ENCODE measurements at regions not wholly inside any gene's neighbourhood (a gene's known extent, or its start where the extent isn't known, plus 50 kb on each side); places are given as distances from the start of the nearest gene placed in this dataset.

- Histone ChIP-seq H2AFZ (ENCODE audit: control insufficient read depth, low read depth, low read length) (no peak overlapping the region), H3K79me2 (ENCODE audit: control insufficient read depth, insufficient read depth, low read length) (no peaks in the 10 kb centered on the region), H4K20me1 (ENCODE audit: control insufficient read depth, insufficient read depth) (no peaks in the 10 kb centered on the region), H3K9me3 (replicated peaks; ENCODE audit: control insufficient read depth, insufficient read depth, low read length) (no peaks in the 10 kb centered on the region), H3K36me3 (ENCODE audit: control insufficient read depth in 2 of 2, insufficient read depth in 2 of 2, low read length in 1 of 2) (no peaks in the 10 kb centered on the region), H3K4me1 (ENCODE audit: control insufficient read depth, insufficient read depth, low read length) (no peaks in the 10 kb centered on the region), H3K27me3 (replicated peaks in 1 of 2; ENCODE audit: control insufficient read depth in 2 of 2, insufficient read depth in 2 of 2, low read length in 1 of 2) (no peaks in the 10 kb centered on the region), H3K4me2 (ENCODE audit: control insufficient read depth, insufficient read depth) (no peak overlapping the region), H3K4me3 (no peak overlapping the region), H3K9ac (ENCODE audit: control insufficient read depth, insufficient read depth, low read length) (no peak overlapping the region), H3K27ac (ENCODE audit: control insufficient read depth, insufficient read depth) (no peak overlapping the region)
- no TSS peak for BruUV-seq (replicated peaks)
- WGBS (ENCODE audit: insufficient coverage, insufficient replicate concordance, low lambda C conversion rate, missing lambda C conversion rate): 6% methylated on average over 1 of the region's 1 CpG
- FAIRE-seq (no peak), ATAC-seq (no peak), DNase-seq (ENCODE audit: low read depth, low spot score) (no peak)
- in situ Hi-C loops (cut with MboI): no loop called here
- ChIA-PET POLR2A (no interaction called here), SMC1A (ENCODE audit: uncharacterized antibody, unreplicated experiment) (no interaction called here), CTCF (no interaction called here), RAD21 (ENCODE audit: unreplicated experiment) (no interaction called here)
- no peak for TF ChIP-seq ATF7 (IDR thresholded peaks at IDR 0.05; ENCODE audit: low read depth)
- intact Hi-C loops (cut with micrococcal nuclease; ENCODE audit: unreplicated experiment): no loop called here
These were observed 374.7 kb upstream of the DAB1 start for GRCh38 chr1:57798543-57798942.

GRCh38 chr1:57797084-57797483 lies 373.2 kb upstream of the DAB1 start:
- intact Hi-C loops (cut with micrococcal nuclease; ENCODE audit: unreplicated experiment) (no loop called here), in situ Hi-C loops (cut with MboI) (no loop called here)
- BruUV-seq (replicated peaks): no TSS peak
- ATAC-seq: no peak
- Histone ChIP-seq H2AFZ (ENCODE audit: control insufficient read depth, low read depth, low read length) (no peak overlapping the region), H3K27ac (ENCODE audit: control insufficient read depth, insufficient read depth) (no peak overlapping the region), H3K4me2 (ENCODE audit: control insufficient read depth, insufficient read depth) (no peak overlapping the region), H3K79me2 (ENCODE audit: control insufficient read depth, insufficient read depth, low read length) (no peaks in the 10 kb centered on the region), H4K20me1 (ENCODE audit: control insufficient read depth, insufficient read depth) (no peaks in the 10 kb centered on the region), H3K4me1 (ENCODE audit: control insufficient read depth, insufficient read depth, low read length) (no peaks in the 10 kb centered on the region), H3K9me3 (replicated peaks; ENCODE audit: control insufficient read depth, insufficient read depth, low read length) (no peaks in the 10 kb centered on the region), H3K36me3 (ENCODE audit: control insufficient read depth in 2 of 2, insufficient read depth in 2 of 2, low read length in 1 of 2) (no peaks in the 10 kb centered on the region), H3K4me3 (no peak overlapping the region), H3K27me3 (replicated peaks in 1 of 2; ENCODE audit: control insufficient read depth in 2 of 2, insufficient read depth in 2 of 2, low read length in 1 of 2) (no peaks in the 10 kb centered on the region), H3K9ac (ENCODE audit: control insufficient read depth, insufficient read depth, low read length) (no peak overlapping the region)
- DNase-seq (ENCODE audit: low read depth, low spot score): no peak
- FAIRE-seq: no peak
- ChIA-PET RAD21 (ENCODE audit: unreplicated experiment) (no interaction called here), CTCF (no interaction called here), SMC1A (ENCODE audit: uncharacterized antibody, unreplicated experiment) (no interaction called here), POLR2A (no interaction called here)
- 30% methylated on average over 3 of the region's 3 CpGs for WGBS (ENCODE audit: insufficient coverage, insufficient replicate concordance, low lambda C conversion rate, missing lambda C conversion rate)
- TF ChIP-seq CBX5 (IDR thresholded peaks at IDR 0.05; ENCODE audit: low read depth) (no peak), ZNF207 (IDR thresholded peaks at IDR 0.05; ENCODE audit: borderline replicate concordance) (no peak), EZH2 (IDR thresholded peaks at IDR 0.05; ENCODE audit: borderline replicate concordance, control insufficient read depth, low read depth, low read length) (no peak), CUX1 (IDR thresholded peaks at IDR 0.05; ENCODE audit: insufficient replicate concordance, low read depth, low read length) (no peak), RELA (IDR thresholded peaks at IDR 0.05; ENCODE audit: borderline replicate concordance, partially characterized antibody) (no peak), POU2F2 (IDR thresholded peaks at IDR 0.05; ENCODE audit: borderline replicate concordance, low read depth, low read length) (no peak), ELK1 (IDR thresholded peaks at IDR 0.05; ENCODE audit: low read depth, low read length) (no peak), TCF3 (IDR thresholded peaks at IDR 0.05; ENCODE audit: borderline replicate concordance, insufficient read depth, low read depth, low read length) (no peak), NFXL1 (IDR thresholded peaks at IDR 0.05; ENCODE audit: borderline replicate concordance) (no peak), KDM1A (IDR thresholded peaks at IDR 0.05; ENCODE audit: borderline replicate concordance) (no peak), BACH1 (IDR thresholded peaks at IDR 0.05; ENCODE audit: borderline replicate concordance) (no peak)

Data from GM12878 (cell line).